ENCODE measurements at regions not wholly inside any gene's neighbourhood (a gene's known extent, or its start where the extent isn't known, plus 50 kb on each side); places are given as distances from the start of the nearest gene placed in this dataset.
"Not testable (repeated sequence)": the region's sequence is repeated elsewhere in the genome, so short reads cannot be mapped to it uniquely, and the experiment has no call there.

- FAIRE-seq (no peak), DNase-seq (ENCODE audit: low read depth in 1 of 2, low spot score in 1 of 2) (no peak), ATAC-seq (no peak)
- TF ChIP-seq ZC3H11A (IDR thresholded peaks at IDR 0.05), result no peak
- TF ChIP-seq HOXB5 (CRISPR knock-in tag; IDR thresholded peaks at IDR 0.05), result no peak
- TF ChIP-seq KDM1A (IDR thresholded peaks at IDR 0.05; ENCODE audit: low read depth), result no peak
- TF ChIP-seq TFCP2L1 (CRISPR knock-in tag; IDR thresholded peaks at IDR 0.05), result no peak
- no peak for TF ChIP-seq HES2 (IDR thresholded peaks at IDR 0.05)
- no peak for TF ChIP-seq JUNB (IDR thresholded peaks at IDR 0.05)
- no peak for TF ChIP-seq ESRRA (IDR thresholded peaks at IDR 0.05; ENCODE audit: borderline replicate concordance, low read length)
- no peak for TF ChIP-seq HMGXB4 (CRISPR knock-in tag; IDR thresholded peaks at IDR 0.05; ENCODE audit: borderline replicate concordance)
- TF ChIP-seq NPAS2 (CRISPR knock-in tag; IDR thresholded peaks at IDR 0.05; ENCODE audit: borderline replicate concordance), result no peak
- ChIA-PET CTCF (no interaction called here), POLR2A (no interaction called here)
- WGBS (ENCODE audit: missing lambda C conversion rate), result 93% methylated on average over 1 of the region's 1 CpG
- no peak overlapping the region for H3K4me2 ChIP-seq
- 0 out of 3 replicates have a peak, but pooled peaks cover 4% of the 10 kb centered on the region for H3K9me3 ChIP-seq
- no peak overlapping the region for H3K27ac ChIP-seq
- H3K4me1 ChIP-seq, result no peaks in the 10 kb centered on the region
- no peak overlapping the region for H3K4me3 ChIP-seq
Observed at GRCh38 chr14:42980419-42980818, 1373.7 kb downstream of the LRFN5 start.

GRCh38 chr14:42973171-42973570, 1366.5 kb downstream of the LRFN5 start:
- CTCF ChIA-PET, result not testable (repeated sequence)

GRCh38 chr14:42965512-42965911, 1358.8 kb downstream of the LRFN5 start:
- no peaks in the 10 kb centered on the region for H3K4me1 ChIP-seq
- no peak for ATAC-seq
- CTCF ChIA-PET, result no interaction called here
- H3K4me3 ChIP-seq, result no peak overlapping the region
- H3K4me2 ChIP-seq, result no peak overlapping the region
- FAIRE-seq, result no peak
- H3K9me3 ChIP-seq, result no peaks in the 10 kb centered on the region
- POLR2A ChIA-PET, result no interaction called here
- TF ChIP-seq CBX8 (IDR thresholded peaks at IDR 0.05), result no peak
- no peak for TF ChIP-seq NPAS2 (CRISPR knock-in tag; IDR thresholded peaks at IDR 0.05; ENCODE audit: borderline replicate concordance)
- TF ChIP-seq HDAC2 (IDR thresholded peaks at IDR 0.05), result no peak
- no peak for TF ChIP-seq HES2 (IDR thresholded peaks at IDR 0.05)
- TF ChIP-seq TFCP2L1 (CRISPR knock-in tag; IDR thresholded peaks at IDR 0.05), result no peak
- TF ChIP-seq EHF (CRISPR knock-in tag; IDR thresholded peaks at IDR 0.05), result no peak
- no peak for TF ChIP-seq POLR2A (IDR thresholded peaks at IDR 0.05; ENCODE audit: low read length)
- TF ChIP-seq ELK1 (IDR thresholded peaks at IDR 0.05; ENCODE audit: low read depth, low read length), result no peak
- no peak overlapping the region for H3K27ac ChIP-seq
- no peak for DNase-seq (ENCODE audit: low read depth in 1 of 2, low spot score in 1 of 2)
- WGBS (ENCODE audit: missing lambda C conversion rate), result 44% methylated on average over 4 of the region's 4 CpGs

More at GRCh38 chr14:42973171-42973570, 1366.5 kb downstream of the LRFN5 start:
- 72% methylated on average over 21 of the region's 21 CpGs for WGBS (ENCODE audit: missing lambda C conversion rate)
- H3K4me2 ChIP-seq; ATAC-seq; H3K27ac ChIP-seq; H3K9me3 ChIP-seq; H3K4me3 ChIP-seq; DNase-seq (ENCODE audit: low read depth in 1 of 2, low spot score in 1 of 2); FAIRE-seq; H3K4me1 ChIP-seq; POLR2A ChIA-PET: not testable (repeated sequence)

DNA sequence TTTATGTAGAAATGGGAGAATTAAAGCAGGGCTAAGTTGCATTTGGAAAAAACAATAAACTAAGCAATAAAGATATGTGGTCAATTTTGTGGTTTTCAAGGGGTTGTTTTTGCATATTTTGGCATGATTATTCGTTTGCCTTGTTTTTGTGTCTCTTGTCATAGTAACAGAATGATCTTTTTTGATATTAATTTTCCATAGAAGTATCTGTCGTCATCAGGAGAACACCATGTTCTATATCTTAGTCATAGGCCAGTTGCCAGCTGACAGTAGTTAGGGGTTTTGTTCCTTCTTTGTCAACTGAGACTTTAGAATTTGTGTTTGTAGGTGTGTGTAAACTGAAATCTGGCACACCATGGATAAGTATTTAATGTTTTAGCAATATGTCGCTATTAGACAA, 1354.8 kb downstream of the LRFN5 start:
- CTCF ChIA-PET, result no interaction called here
- ATAC-seq (no peak), DNase-seq (ENCODE audit: low read depth in 1 of 2, low spot score in 1 of 2) (no peak), FAIRE-seq (no peak)
- POLR2A ChIA-PET, result no interaction called here
- no peak overlapping the region for H3K4me2 ChIP-seq
- no peak overlapping the region for H3K27ac ChIP-seq
- no peak overlapping the region for H3K4me3 ChIP-seq
- 21% methylated on average over 3 of the region's 3 CpGs for WGBS (ENCODE audit: missing lambda C conversion rate)
- H3K9me3 ChIP-seq, result no peaks in the 10 kb centered on the region
- H3K4me1 ChIP-seq, result no peaks in the 10 kb centered on the region
- no peak for TF ChIP-seq HOXB13 (CRISPR knock-in tag; IDR thresholded peaks at IDR 0.05; ENCODE audit: low read depth)
- TF ChIP-seq, protein P1, sequence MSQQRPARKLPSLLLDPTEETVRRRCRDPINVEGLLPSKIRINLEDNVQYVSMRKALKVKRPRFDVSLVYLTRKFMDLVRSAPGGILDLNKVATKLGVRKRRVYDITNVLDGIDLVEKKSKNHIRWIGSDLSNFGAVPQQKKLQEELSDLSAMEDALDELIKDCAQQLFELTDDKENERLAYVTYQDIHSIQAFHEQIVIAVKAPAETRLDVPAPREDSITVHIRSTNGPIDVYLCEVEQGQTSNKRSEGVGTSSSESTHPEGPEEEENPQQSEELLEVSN (IDR thresholded peaks at IDR 0.05; ENCODE audit: borderline replicate concordance, low read depth), result no peak
- no peak for TF ChIP-seq ZC3H11A (IDR thresholded peaks at IDR 0.05)
- TF ChIP-seq MAFK (IDR thresholded peaks at IDR 0.05; ENCODE audit: partially characterized antibody), result no peak
- no peak for TF ChIP-seq RNF2 (IDR thresholded peaks at IDR 0.05; ENCODE audit: borderline replicate concordance, low read depth)
- TF ChIP-seq ESRRA (IDR thresholded peaks at IDR 0.05; ENCODE audit: borderline replicate concordance, low read length), result no peak
- TF ChIP-seq RAD21 (conservative IDR thresholded peaks at IDR 0.05 in 1 of 2, IDR thresholded peaks at IDR 0.05 in 1 of 2), result no peak
- no peak for TF ChIP-seq POLR2AphosphoS2 (conservative IDR thresholded peaks at IDR 0.05; ENCODE audit: low read length)
- no peak for TF ChIP-seq REST (IDR thresholded peaks at IDR 0.05)
- no peak for TF ChIP-seq ELK1 (IDR thresholded peaks at IDR 0.05; ENCODE audit: low read depth, low read length)
- TF ChIP-seq SMC3 (IDR thresholded peaks at IDR 0.05), result no peak
- TF ChIP-seq EHF (CRISPR knock-in tag; IDR thresholded peaks at IDR 0.05), result no peak
